Cardiac muscle cell (in vitro differentiated cells and primary cell): ENCODE measurements at regions not wholly inside any gene's neighbourhood (a gene's known extent, or its start where the extent isn't known, plus 50 kb on each side); places are given as distances from the start of the nearest gene placed in this dataset.
"Not testable (repeated sequence)": the region's sequence is repeated elsewhere in the genome, so short reads cannot be mapped to it uniquely, and the experiment has no call there.

Source experiments
- DNase-seq, 2 donors: peaks; one replicate each; pipeline versions ENCODE4 v3.0.0 to v3.0.0-alpha.2; 2010 to 2017; ENCODE audit warnings: low read depth in 1 of 2, low spot score in 1 of 2
- H3K27ac ChIP-seq: fragments of 200-600 bp; sonication (generic); 2 replicates; pipeline ENCODE4 v1.5.1; 2016
- H3K27me3 ChIP-seq: fragments of 200-600 bp; sonication (generic); 2 replicates; pipeline ENCODE4 v1.6.0; 2016; ENCODE audit warnings: control low read depth
- H3K36me3 ChIP-seq: fragments of 200-600 bp; sonication (generic); 2 replicates; pipeline ENCODE4 v1.5.1; 2016; ENCODE audit warnings: control low read depth
- H3K4me1 ChIP-seq: fragments of 200-600 bp; sonication (generic); 2 replicates; pipeline ENCODE4 v1.8.1; 2017; ENCODE audit warnings: low read depth, mild to moderate bottlenecking, mixed run types
- H3K4me3 ChIP-seq: fragments of 200-600 bp; sonication (generic); 2 replicates; pipeline ENCODE4 v1.5.1; 2016; ENCODE audit warnings: mild to moderate bottlenecking
- H3K9me3 ChIP-seq: fragments of 200-600 bp; sonication (generic); 2 replicates; pipeline ENCODE4 v1.5.1; 2017; ENCODE audit warnings: low read depth, mild to moderate bottlenecking, control low read depth
- CTCF ChIP-seq: IDR thresholded peaks from 2 replicates; pipeline ENCODE4 v1.5.1; 2012; ENCODE audit warnings: low read depth, mild to moderate bottlenecking, low read length

- no peak for TF ChIP-seq CTCF
- Histone ChIP-seq H3K9me3 (no peaks in the 10 kb centered on the region), H3K36me3 (no peaks in the 10 kb centered on the region), H3K4me3 (no peak overlapping the region), H3K4me1 (no peaks in the 10 kb centered on the region), H3K27ac (no peak overlapping the region), H3K27me3 (no peaks in the 10 kb centered on the region)
- no peak for DNase-seq
These were observed 100.3 kb upstream of the OTOS start for GRCh38 chr2:240240781-240241180.

- H3K9me3 ChIP-seq, result no peaks in the 10 kb centered on the region
- no peaks in the 10 kb centered on the region for H3K36me3 ChIP-seq
- no peak for TF ChIP-seq CTCF
- H3K27me3 ChIP-seq, result no peaks in the 10 kb centered on the region
- no peak overlapping the region for H3K4me3 ChIP-seq
- no peaks in the 10 kb centered on the region for H3K4me1 ChIP-seq
- no peak for DNase-seq
- no peak overlapping the region for H3K27ac ChIP-seq
These were observed 101.1 kb upstream of the OTOS start for GRCh38 chr2:240241572-240241971.

GRCh38 chr2:240243049-240243448, 102.6 kb upstream of the OTOS start:
- not testable (repeated sequence) for H3K36me3 ChIP-seq, H3K27ac ChIP-seq, H3K27me3 ChIP-seq, H3K4me1 ChIP-seq, H3K4me3 ChIP-seq, H3K9me3 ChIP-seq, DNase-seq

GRCh38 chr2:240244543-240244942, 104.1 kb upstream of the OTOS start:
- no peak overlapping the region for H3K4me3 ChIP-seq
- H3K4me1 ChIP-seq, result no peaks in the 10 kb centered on the region
- H3K27ac ChIP-seq, result no peak overlapping the region
- no peak for TF ChIP-seq CTCF
- H3K36me3 ChIP-seq, result no peaks in the 10 kb centered on the region
- H3K9me3 ChIP-seq, result no peaks in the 10 kb centered on the region
- no peaks in the 10 kb centered on the region for H3K27me3 ChIP-seq
- DNase-seq, result no peak

- H3K27me3 ChIP-seq, result no peaks in the 10 kb centered on the region
- H3K9me3 ChIP-seq, result no peaks in the 10 kb centered on the region
- no peak overlapping the region for H3K27ac ChIP-seq
- no peak for TF ChIP-seq CTCF
- H3K36me3 ChIP-seq, result no peaks in the 10 kb centered on the region
- no peaks in the 10 kb centered on the region for H3K4me1 ChIP-seq
- H3K4me3 ChIP-seq, result no peak overlapping the region
- DNase-seq, result no peak
These were observed 104.7 kb upstream of the OTOS start for GRCh38 chr2:240245184-240245583.

- peak in 1 of 2 donors; percentile 29 for DNase-seq
These were observed 105.2 kb upstream of the OTOS start for GRCh38 chr2:240245706-240246105.

More at GRCh38 chr2:240245706-240246105, 105.2 kb upstream of the OTOS start:
- no peak overlapping the region for H3K27ac ChIP-seq
- no peak overlapping the region for H3K4me3 ChIP-seq
- TF ChIP-seq CTCF, result no peak
- H3K4me1 ChIP-seq, result no peaks in the 10 kb centered on the region
- H3K27me3 ChIP-seq, result no peaks in the 10 kb centered on the region
- H3K36me3 ChIP-seq, result no peaks in the 10 kb centered on the region
- H3K9me3 ChIP-seq, result no peaks in the 10 kb centered on the region
